ENCODE measurements at regions not wholly inside any gene's neighbourhood (a gene's known extent, or its start where the extent isn't known, plus 50 kb on each side); places are given as distances from the start of the nearest gene placed in this dataset.

- no peak for TF ChIP-seq CTCF (IDR thresholded peaks at IDR 0.05 in 4 of 5, conservative IDR thresholded peaks at IDR 0.05 in 1 of 5)
- no peak for TF ChIP-seq POLR2A (IDR thresholded peaks at IDR 0.05)
Observed at GRCh38 chr15:87267798-87268197, 988.7 kb downstream of the NTRK3 start.
